GM12878 (cell line): ENCODE measurements at regions not wholly inside any gene's neighbourhood (a gene's known extent, or its start where the extent isn't known, plus 50 kb on each side); places are given as distances from the start of the nearest gene placed in this dataset.

ENCODE experiments used
- ATAC-seq: fragments of 200-7000 bp; cut with Tn5 transposase; 3 replicates; pipeline ENCODE4 v1.9.1; 2020; ENCODE audit warnings: mild to moderate bottlenecking, moderate library complexity
- BruUV-seq: library from RNA; stranded (reverse); fragments of 400-500 nt; replicated peaks from 2 replicates; lab custom pipeline; 2021; lab: Mats Ljungman, UMichigan
- CTCF ChIA-PET: fragments of 300-600 bp; sonication (Branson Sonifier 250); formaldehyde crosslinking; extraction: SDS; loops from one replicate; lab custom pipeline; 2021; ENCODE audit warnings: inconsistent platforms; lab: Yijun Ruan, JAX
- POLR2A ChIA-PET: fragments of 350-600 bp; formaldehyde crosslinking; extraction: SDS; loops from one replicate; lab custom pipeline; 2021; ENCODE audit warnings: inconsistent platforms; lab: Charles Lee
- RAD21 ChIA-PET: fragments of 300-600 bp; sonication (Branson Sonifier 250); formaldehyde crosslinking; loops from one replicate; lab custom pipeline; 2023; ENCODE audit warnings: antibody characterized with exemption; ENCODE audit not compliant: unreplicated experiment; lab: Charles Lee
- SMC1A ChIA-PET: fragments of 300-600 bp; sonication (Branson Sonifier 250); formaldehyde crosslinking; loops from one replicate; lab custom pipeline; 2023; ENCODE audit not compliant: unreplicated experiment, uncharacterized antibody; lab: Charles Lee
- DNase-seq: peaks from one replicate; pipeline ENCODE4 v3.0.0-alpha.2; 2011; ENCODE audit warnings: low read depth, low spot score
- FAIRE-seq: peaks from 3 replicates; lab custom pipeline; 2011; peaks lifted over from hg19 to GRCh38; lab: Jason Lieb, UNC
- H2AFZ ChIP-seq: 2 replicates; pipeline ENCODE4 v1.6.0; 2011; ENCODE audit warnings: low read depth, low read length, control low read depth; ENCODE audit not compliant: control insufficient read depth
- H3K27ac ChIP-seq: 2 replicates; pipeline ENCODE4 v1.5.1; 2011; ENCODE audit warnings: control low read depth; ENCODE audit not compliant: control insufficient read depth, insufficient read depth
- H3K27me3 ChIP-seq, 2 experiments: replicated peaks in 1 of 2; 2 replicates each; pipeline versions ENCODE4 v1.6.0 to v1.6.1; 2011; ENCODE audit warnings: low read length in 1 of 2; ENCODE audit not compliant: control insufficient read depth in 2 of 2, insufficient read depth in 2 of 2
- H3K36me3 ChIP-seq, 2 experiments: 2 replicates each; pipeline ENCODE4 v1.5.1; 2011; ENCODE audit warnings: low read length in 1 of 2; ENCODE audit not compliant: control insufficient read depth in 2 of 2, insufficient read depth in 2 of 2
- H3K4me1 ChIP-seq: 2 replicates; pipeline ENCODE4 v1.6.1; 2011; ENCODE audit warnings: mild to moderate bottlenecking, low read length, moderate library complexity, mixed read lengths; ENCODE audit not compliant: control insufficient read depth, insufficient read depth
- H3K4me2 ChIP-seq: 2 replicates; pipeline ENCODE4 v1.6.0; 2011; ENCODE audit warnings: control low read depth; ENCODE audit not compliant: control insufficient read depth, insufficient read depth
- H3K4me3 ChIP-seq: fragments of 200-600 bp; sonication (generic); 2 replicates; pipeline ENCODE4 v1.5.1; 2016
- H3K79me2 ChIP-seq: 2 replicates; pipeline ENCODE4 v1.6.0; 2011; ENCODE audit warnings: low read length; ENCODE audit not compliant: control insufficient read depth, insufficient read depth
- H3K9ac ChIP-seq: 2 replicates; pipeline ENCODE4 v1.8.0; 2011; ENCODE audit warnings: low read length, control low read depth, mixed read lengths; ENCODE audit not compliant: control insufficient read depth, insufficient read depth
- H3K9me3 ChIP-seq: replicated peaks from 3 replicates; pipeline ENCODE4 v1.5.1; 2011; ENCODE audit warnings: mild to moderate bottlenecking, low read length; ENCODE audit not compliant: control insufficient read depth, insufficient read depth
- H4K20me1 ChIP-seq: 2 replicates; pipeline ENCODE4 v1.6.0; 2011; ENCODE audit not compliant: control insufficient read depth, insufficient read depth
- CBX5 ChIP-seq: sonication (generic); IDR thresholded peaks from 2 replicates; pipeline ENCODE4 v1.6.1; 2016; ENCODE audit warnings: low read depth, moderate library complexity, mild to moderate bottlenecking, inconsistent platforms
- GATAD2B ChIP-seq: fragments of 450-650 bp; conservative IDR thresholded peaks from 2 replicates; pipeline ENCODE4 v1.6.1; 2017; ENCODE audit warnings: low read depth, mild to moderate bottlenecking, moderate library complexity
- NFIC ChIP-seq: IDR thresholded peaks from 2 replicates; pipeline ENCODE4 v1.6.1; 2012; ENCODE audit warnings: low read depth, mild to moderate bottlenecking, inconsistent platforms, low read length, moderate library complexity
- NR2F1 ChIP-seq: fragments of 450-650 bp; conservative IDR thresholded peaks from 2 replicates; pipeline ENCODE4 v1.6.1; 2017; ENCODE audit warnings: mild to moderate bottlenecking
- PAX8 ChIP-seq: fragments of 450-650 bp; IDR thresholded peaks from 2 replicates; pipeline ENCODE4 v1.6.1; 2017; ENCODE audit warnings: mild to moderate bottlenecking, moderate library complexity
- RFX5 ChIP-seq: IDR thresholded peaks from 2 replicates; pipeline ENCODE4 v1.6.1; 2011; ENCODE audit warnings: low read depth, low read length, improper control_type of control experiment
- SIX5 ChIP-seq: IDR thresholded peaks from 2 replicates; pipeline ENCODE4 v1.6.1; 2011; ENCODE audit warnings: mild to moderate bottlenecking, low read depth, low read length, moderate library complexity; ENCODE audit not compliant: severe bottlenecking
- SMAD5 ChIP-seq: IDR thresholded peaks from 2 replicates; pipeline ENCODE4 v1.6.1; 2016; ENCODE audit warnings: antibody characterized with exemption, low read depth
- TBL1XR1 ChIP-seq: IDR thresholded peaks from 2 replicates; pipeline ENCODE4 v1.6.1; 2012; ENCODE audit warnings: low read depth, low read length, improper control_type of control experiment
- TCF7 ChIP-seq: IDR thresholded peaks from 2 replicates; pipeline ENCODE4 v1.6.1; 2014; ENCODE audit warnings: antibody characterized with exemption, borderline replicate concordance
- ZNF622 ChIP-seq: fragments of 450-650 bp; IDR thresholded peaks from 2 replicates; pipeline ENCODE4 v1.6.1; 2017; ENCODE audit warnings: mild to moderate bottlenecking, inconsistent platforms
- in situ Hi-C: fragments of 300-500 bp; cut with MboI; formaldehyde crosslinking; loops from 9 replicates; pipeline ENCODE4 v1.14.3; 2018; ENCODE audit warnings: mixed read lengths
- intact Hi-C: fragments of 100-400 bp; cut with micrococcal nuclease; formaldehyde crosslinking; loops from one replicate; pipeline ENCODE4 v1.14.2; 2022; ENCODE audit not compliant: unreplicated experiment
- TF ChIP-seq, protein P1 (sequence below): fragments of 450-650 bp; IDR thresholded peaks from 2 replicates; pipeline ENCODE4 v1.6.1; 2018; ENCODE audit warnings: mild to moderate bottlenecking, low read depth, moderate library complexity; ENCODE audit not compliant: partially characterized antibody
- TF ChIP-seq, protein P2 (sequence below): fragments of 450-650 bp; IDR thresholded peaks from 2 replicates; pipeline ENCODE4 v1.6.1; 2017; ENCODE audit warnings: borderline replicate concordance
- TF ChIP-seq, protein P3 (sequence below): fragments of 450-650 bp; IDR thresholded peaks from 2 replicates; pipeline ENCODE4 v1.6.1; 2017; ENCODE audit warnings: mild to moderate bottlenecking, low read depth, inconsistent platforms; ENCODE audit not compliant: poor library complexity, severe bottlenecking
- TF ChIP-seq, protein P4 (sequence below): IDR thresholded peaks from 2 replicates; pipeline ENCODE4 v1.6.1; 2011; ENCODE audit warnings: low read depth, mild to moderate bottlenecking, low read length, moderate library complexity, borderline replicate concordance; ENCODE audit errors: extremely low read depth

DNA sequence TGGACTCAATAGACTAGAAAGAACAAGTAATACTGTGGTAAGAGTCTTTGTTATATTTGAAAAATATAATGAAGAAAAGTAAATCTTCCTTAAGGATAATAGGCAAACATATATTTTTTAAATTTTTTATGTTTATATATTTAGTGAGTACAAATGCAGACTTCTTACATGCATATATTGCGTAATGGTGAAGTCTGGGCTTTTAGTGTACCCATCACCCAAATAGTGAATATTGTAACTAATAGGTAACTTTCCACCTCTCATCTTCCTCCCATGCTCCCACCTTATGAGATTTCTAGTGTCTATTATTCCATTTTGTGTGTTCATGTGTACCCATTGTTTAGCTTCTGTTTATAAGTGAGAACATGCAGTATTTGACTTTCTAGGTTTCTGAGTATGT is 711.2 kb upstream of the NDST4 start (continued):
- TF ChIP-seq TBL1XR1 (no peak), CBX5 (no peak), TCF7 (no peak), SMAD5 (no peak), NR2F1 (no peak)
- TF ChIP-seq, protein P1, sequence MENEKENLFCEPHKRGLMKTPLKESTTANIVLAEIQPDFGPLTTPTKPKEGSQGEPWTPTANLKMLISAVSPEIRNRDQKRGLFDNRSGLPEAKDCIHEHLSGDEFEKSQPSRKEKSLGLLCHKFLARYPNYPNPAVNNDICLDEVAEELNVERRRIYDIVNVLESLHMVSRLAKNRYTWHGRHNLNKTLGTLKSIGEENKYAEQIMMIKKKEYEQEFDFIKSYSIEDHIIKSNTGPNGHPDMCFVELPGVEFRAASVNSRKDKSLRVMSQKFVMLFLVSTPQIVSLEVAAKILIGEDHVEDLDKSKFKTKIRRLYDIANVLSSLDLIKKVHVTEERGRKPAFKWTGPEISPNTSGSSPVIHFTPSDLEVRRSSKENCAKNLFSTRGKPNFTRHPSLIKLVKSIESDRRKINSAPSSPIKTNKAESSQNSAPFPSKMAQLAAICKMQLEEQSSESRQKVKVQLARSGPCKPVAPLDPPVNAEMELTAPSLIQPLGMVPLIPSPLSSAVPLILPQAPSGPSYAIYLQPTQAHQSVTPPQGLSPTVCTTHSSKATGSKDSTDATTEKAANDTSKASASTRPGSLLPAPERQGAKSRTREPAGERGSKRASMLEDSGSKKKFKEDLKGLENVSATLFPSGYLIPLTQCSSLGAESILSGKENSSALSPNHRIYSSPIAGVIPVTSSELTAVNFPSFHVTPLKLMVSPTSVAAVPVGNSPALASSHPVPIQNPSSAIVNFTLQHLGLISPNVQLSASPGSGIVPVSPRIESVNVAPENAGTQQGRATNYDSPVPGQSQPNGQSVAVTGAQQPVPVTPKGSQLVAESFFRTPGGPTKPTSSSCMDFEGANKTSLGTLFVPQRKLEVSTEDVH: no peak
- TF ChIP-seq, protein P2, sequence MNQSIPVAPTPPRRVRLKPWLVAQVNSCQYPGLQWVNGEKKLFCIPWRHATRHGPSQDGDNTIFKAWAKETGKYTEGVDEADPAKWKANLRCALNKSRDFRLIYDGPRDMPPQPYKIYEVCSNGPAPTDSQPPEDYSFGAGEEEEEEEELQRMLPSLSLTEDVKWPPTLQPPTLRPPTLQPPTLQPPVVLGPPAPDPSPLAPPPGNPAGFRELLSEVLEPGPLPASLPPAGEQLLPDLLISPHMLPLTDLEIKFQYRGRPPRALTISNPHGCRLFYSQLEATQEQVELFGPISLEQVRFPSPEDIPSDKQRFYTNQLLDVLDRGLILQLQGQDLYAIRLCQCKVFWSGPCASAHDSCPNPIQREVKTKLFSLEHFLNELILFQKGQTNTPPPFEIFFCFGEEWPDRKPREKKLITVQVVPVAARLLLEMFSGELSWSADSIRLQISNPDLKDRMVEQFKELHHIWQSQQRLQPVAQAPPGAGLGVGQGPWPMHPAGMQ: no peak

DNA sequence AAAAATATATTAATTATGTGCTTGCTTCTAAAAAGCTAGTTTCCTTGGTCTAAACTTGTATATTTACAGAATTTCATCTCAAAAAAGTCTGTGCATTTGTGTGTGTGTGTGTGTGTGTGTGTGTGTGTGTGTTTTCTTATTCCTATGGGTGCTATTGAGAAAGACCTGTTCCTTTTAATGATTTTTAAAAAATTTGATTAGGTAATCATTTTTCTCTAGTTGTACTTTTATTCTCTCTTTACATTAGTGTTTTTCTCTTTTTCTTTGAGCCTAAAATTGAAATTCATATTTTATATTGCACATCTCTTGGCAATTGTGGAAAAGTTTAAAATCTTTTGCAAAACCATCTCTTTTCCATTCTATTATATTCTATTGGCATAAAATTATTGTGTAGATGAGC is 690.4 kb upstream of the NDST4 start:
- BruUV-seq: no TSS peak
- intact Hi-C loops: no loop called here
- TF ChIP-seq GATAD2B (no peak), NFIC (no peak), ZNF622 (no peak), SIX5 (no peak), SMAD5 (no peak), RFX5 (no peak), PAX8 (no peak)
- TF ChIP-seq, protein P3, sequence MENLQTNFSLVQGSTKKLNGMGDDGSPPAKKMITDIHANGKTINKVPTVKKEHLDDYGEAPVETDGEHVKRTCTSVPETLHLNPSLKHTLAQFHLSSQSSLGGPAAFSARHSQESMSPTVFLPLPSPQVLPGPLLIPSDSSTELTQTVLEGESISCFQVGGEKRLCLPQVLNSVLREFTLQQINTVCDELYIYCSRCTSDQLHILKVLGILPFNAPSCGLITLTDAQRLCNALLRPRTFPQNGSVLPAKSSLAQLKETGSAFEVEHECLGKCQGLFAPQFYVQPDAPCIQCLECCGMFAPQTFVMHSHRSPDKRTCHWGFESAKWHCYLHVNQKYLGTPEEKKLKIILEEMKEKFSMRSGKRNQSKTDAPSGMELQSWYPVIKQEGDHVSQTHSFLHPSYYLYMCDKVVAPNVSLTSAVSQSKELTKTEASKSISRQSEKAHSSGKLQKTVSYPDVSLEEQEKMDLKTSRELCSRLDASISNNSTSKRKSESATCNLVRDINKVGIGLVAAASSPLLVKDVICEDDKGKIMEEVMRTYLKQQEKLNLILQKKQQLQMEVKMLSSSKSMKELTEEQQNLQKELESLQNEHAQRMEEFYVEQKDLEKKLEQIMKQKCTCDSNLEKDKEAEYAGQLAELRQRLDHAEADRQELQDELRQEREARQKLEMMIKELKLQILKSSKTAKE: no peak
- TF ChIP-seq, protein P2: no peak
- TF ChIP-seq, protein P4, sequence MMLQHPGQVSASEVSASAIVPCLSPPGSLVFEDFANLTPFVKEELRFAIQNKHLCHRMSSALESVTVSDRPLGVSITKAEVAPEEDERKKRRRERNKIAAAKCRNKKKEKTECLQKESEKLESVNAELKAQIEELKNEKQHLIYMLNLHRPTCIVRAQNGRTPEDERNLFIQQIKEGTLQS: no peak

More for the DNA sequence above, 690.4 kb upstream of the NDST4 start:
- in situ Hi-C loops: no loop called here
- H3K4me1 ChIP-seq: no peaks in the 10 kb centered on the region
- H3K27me3 ChIP-seq: no peaks in the 10 kb centered on the region
- no peak overlapping the region for H3K9ac ChIP-seq
- RAD21 ChIA-PET: no interaction called here
- no peaks in the 10 kb centered on the region for H3K79me2 ChIP-seq
- H2AFZ ChIP-seq: no peak overlapping the region
- FAIRE-seq: no peak
- no peak overlapping the region for H3K27ac ChIP-seq
- H3K9me3 ChIP-seq: no peaks in the 10 kb centered on the region
- no peak overlapping the region for H3K4me2 ChIP-seq
- no peak overlapping the region for H3K4me3 ChIP-seq
- no peaks in the 10 kb centered on the region for H4K20me1 ChIP-seq
- H3K36me3 ChIP-seq: no peaks in the 10 kb centered on the region
- DNase-seq: no peak
- CTCF ChIA-PET: interaction anchor here (2.2 kb wide), 2 partner anchors 9 to 48 kb away, joined by 4 to 11 read pairs; no protein-coding TSS in a partner anchor
- SMC1A ChIA-PET: interaction anchor here (0.5 kb wide), 1 partner anchor 410 kb away, joined by 3 read pairs; no protein-coding TSS in a partner anchor
- ATAC-seq: no peak
- POLR2A ChIA-PET: no interaction called here
